Activated naive CD8-positive, alpha-beta T cell treated with anti-CD3 and anti-CD28 coated beads for 36 hours (primary cell): ENCODE measurements at regions not wholly inside any gene's neighbourhood (a gene's known extent, or its start where the extent isn't known, plus 50 kb on each side); places are given as distances from the start of the nearest gene placed in this dataset.
"Not testable (repeated sequence)": the region's sequence is repeated elsewhere in the genome, so short reads cannot be mapped to it uniquely, and the experiment has no call there.

Experiments used
- DNase-seq: peaks from one replicate; pipeline ENCODE4 v3.0.0; 2021
- H3K27ac Mint-ChIP-seq: one replicate; pipeline ENCODE4 v1.8.0; 2022; ENCODE audit warnings: mild to moderate bottlenecking, moderate library complexity, mixed read lengths
- H3K27me3 Mint-ChIP-seq: one replicate; pipeline ENCODE4 v1.8.0; 2022; ENCODE audit warnings: mild to moderate bottlenecking, mixed read lengths
- H3K36me3 Mint-ChIP-seq: one replicate; pipeline ENCODE4 v1.8.0; 2021; ENCODE audit warnings: mild to moderate bottlenecking, mixed read lengths
- H3K4me1 Mint-ChIP-seq: one replicate; pipeline ENCODE4 v1.8.0; 2021; ENCODE audit warnings: mixed read lengths
- H3K4me3 Mint-ChIP-seq: one replicate; pipeline ENCODE4 v1.8.0; 2022; ENCODE audit warnings: mild to moderate bottlenecking, moderate library complexity, mixed read lengths
- H3K9me3 Mint-ChIP-seq: one replicate; pipeline ENCODE4 v1.8.0; 2022; ENCODE audit warnings: mixed read lengths

DNA sequence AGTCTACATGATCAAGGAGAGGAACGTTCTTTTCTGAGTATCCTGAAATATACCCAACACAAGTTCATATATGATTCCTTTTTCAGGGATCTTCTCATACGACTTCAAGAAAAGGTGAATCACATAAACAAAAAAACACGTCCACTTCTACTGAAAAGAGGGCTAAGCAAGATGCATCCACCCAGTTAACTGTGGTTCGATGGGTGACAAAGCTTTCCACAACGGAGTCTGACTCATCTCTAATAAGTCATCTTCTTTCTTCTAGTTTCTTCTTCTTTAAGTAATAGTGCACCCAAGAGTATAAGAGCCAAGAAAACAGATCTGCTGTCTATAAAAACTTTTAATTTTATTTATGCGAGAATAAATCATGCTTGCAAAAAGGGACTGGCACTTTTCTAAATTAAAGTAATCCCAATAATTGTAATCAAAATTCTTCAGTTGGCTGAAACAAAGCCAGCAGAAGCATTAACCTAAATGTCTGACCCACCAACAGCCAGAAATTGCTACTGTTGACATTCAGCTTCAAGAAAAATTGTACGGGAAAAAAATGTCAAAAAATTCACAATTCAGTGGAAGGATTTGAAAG, 146.9 kb upstream of the ANK3 start:
- DNase-seq: no peak
- peaks cover 2% of the 10 kb centered on the region for H3K9me3 Mint-ChIP-seq
- H3K36me3 Mint-ChIP-seq: no peaks in the 10 kb centered on the region
- no peak overlapping the region for H3K27ac Mint-ChIP-seq
- H3K27me3 Mint-ChIP-seq: peaks cover 3% of the 10 kb centered on the region
- peaks cover 11% of the 10 kb centered on the region for H3K4me1 Mint-ChIP-seq
- no peak overlapping the region for H3K4me3 Mint-ChIP-seq

DNA sequence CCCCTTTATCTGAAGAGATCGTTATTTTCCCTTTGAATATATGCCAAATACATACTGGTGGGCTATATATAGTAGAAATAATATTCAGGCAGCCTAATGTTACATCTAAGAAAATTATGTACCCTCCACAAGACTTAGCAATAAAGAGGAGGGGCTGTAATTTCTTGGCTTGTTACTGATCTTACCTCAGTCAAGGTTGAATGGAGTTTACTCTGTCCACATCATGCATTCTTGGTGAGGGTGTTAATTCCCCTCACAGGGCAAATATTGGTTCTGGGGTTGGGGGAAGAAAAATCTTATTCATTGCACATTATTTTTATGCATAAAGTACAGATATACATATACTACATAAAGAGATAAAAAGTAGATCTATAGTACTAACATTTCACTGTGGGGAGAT, 145.8 kb upstream of the ANK3 start:
- Mint-ChIP-seq H3K27ac (no peak overlapping the region), H3K9me3 (peaks cover 2% of the 10 kb centered on the region), H3K36me3 (no peaks in the 10 kb centered on the region), H3K4me1 (peaks cover 11% of the 10 kb centered on the region), H3K4me3 (no peak overlapping the region), H3K27me3 (no peaks in the 10 kb centered on the region)
- DNase-seq: no peak

DNA sequence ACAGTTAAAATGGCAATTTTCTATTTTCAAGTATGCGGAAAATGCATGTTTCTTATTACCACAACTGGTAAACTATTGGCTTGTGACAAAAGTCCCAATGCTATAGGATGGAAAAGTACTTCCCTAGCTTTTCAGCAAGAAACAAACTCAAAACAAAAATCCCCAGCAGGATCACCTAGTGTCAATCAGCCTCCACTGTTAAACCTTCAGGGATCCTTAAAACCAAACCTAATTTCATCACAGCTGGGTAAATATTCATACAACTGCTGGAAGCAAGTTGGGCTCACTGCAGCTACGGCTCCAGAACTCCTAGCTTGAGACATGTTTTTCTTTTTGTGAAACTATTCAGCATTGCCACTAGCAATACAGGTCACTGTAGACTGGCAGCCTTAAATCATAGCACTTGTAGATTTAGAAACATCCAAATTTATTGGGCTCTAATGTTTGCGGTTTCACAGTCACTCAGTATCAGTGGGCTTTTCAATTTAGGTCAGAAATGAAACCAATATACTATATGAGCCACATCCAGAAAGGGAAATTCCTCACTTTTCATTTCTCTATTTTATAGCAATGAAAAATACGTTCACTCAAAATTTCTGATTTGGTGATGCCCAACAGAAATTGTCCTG, 145.2 kb upstream of the ANK3 start:
- DNase-seq: no peak
- Mint-ChIP-seq H3K4me1 (peaks cover 11% of the 10 kb centered on the region), H3K4me3 (no peak overlapping the region), H3K27me3 (no peaks in the 10 kb centered on the region), H3K27ac (no peak overlapping the region), H3K36me3 (no peaks in the 10 kb centered on the region), H3K9me3 (peaks cover 2% of the 10 kb centered on the region)

DNA sequence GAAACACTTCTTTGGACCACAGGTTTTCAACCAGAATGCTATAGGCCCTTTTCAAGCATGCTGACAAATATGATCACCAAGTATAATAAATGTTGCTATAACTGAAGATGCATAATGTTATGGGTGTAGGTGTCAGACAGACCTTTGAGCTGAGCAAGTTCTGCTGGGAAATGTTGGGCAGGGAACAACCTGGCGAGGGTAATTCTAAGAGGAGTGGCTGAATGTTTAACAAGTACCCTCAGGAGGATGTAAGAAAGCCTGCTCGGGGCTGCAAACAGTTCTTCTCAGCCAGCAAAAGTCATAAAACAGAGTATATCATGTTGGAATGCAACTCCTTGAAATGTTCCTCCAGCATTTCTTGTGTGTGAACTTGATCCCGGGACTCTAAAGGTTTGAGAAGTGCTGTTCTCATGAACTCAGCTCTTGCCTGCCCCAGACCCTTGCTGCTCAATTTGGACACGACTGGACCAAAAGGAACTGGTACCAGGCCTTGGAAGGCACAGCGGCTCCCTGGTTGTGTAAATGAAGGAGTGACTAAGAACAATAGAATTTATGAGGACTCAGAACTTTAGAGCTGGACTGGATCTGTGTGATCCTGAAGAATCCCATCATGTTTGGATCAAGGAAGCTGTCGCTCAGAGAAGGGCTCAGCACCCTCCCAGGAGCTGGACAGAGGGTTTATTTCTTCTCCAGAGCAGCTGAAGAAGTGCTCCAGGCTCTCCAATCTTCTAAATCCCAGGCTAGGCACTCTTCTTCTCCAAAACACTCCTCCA, 143.2 kb upstream of the ANK3 start:
- no peak overlapping the region for H3K4me3 Mint-ChIP-seq
- no peak overlapping the region for H3K27ac Mint-ChIP-seq
- H3K36me3 Mint-ChIP-seq: no peaks in the 10 kb centered on the region
- peaks cover 2% of the 10 kb centered on the region for H3K9me3 Mint-ChIP-seq
- H3K4me1 Mint-ChIP-seq: peaks cover 4% of the 10 kb centered on the region
- DNase-seq: no peak
- no peaks in the 10 kb centered on the region for H3K27me3 Mint-ChIP-seq

DNA sequence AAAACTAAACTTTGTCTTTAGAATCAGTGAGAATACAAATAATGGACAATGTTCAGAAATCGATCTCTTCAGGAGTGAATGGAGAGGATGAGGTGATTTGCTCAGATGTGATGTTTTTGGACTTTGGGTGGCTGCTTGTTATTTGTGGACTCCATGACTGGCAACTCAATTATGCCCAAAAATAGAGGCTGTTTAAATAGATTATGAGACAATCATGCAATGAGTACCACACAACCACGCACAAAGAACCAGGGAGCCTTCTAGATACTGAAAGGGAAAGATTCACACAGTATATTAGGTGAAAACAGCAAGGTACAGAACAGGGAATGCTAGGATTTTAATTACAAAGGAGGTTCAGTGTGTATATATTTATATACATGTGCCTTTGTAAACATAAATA, 141.3 kb upstream of the ANK3 start:
- Mint-ChIP-seq H3K4me1 (no peaks in the 10 kb centered on the region), H3K9me3 (no peaks in the 10 kb centered on the region), H3K27me3 (no peaks in the 10 kb centered on the region), H3K36me3 (no peaks in the 10 kb centered on the region), H3K27ac (no peak overlapping the region), H3K4me3 (no peak overlapping the region)
- no peak for DNase-seq

DNA sequence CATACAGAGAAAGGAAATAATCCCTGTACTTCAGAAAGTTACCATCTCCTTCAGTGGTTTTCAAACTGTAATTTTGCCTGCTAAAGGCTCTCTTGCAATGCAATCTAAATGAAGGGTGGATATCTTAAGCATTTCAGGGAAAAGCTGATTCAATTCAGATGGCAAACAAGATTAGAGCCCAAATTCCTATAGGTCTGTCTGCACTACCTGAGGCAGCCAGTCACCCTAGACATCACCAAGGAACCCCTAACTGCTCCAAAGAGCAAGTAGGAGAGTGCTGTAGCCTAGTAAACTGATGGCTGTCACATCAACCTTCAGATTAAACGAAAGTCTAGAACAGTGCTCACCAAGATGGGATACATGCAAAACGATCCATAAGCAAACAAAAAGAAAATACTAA, 138.0 kb upstream of the ANK3 start:
- H3K9me3 Mint-ChIP-seq: no peaks in the 10 kb centered on the region
- no peak for DNase-seq
- H3K27ac Mint-ChIP-seq: no peak overlapping the region
- no peaks in the 10 kb centered on the region for H3K27me3 Mint-ChIP-seq
- no peaks in the 10 kb centered on the region for H3K4me1 Mint-ChIP-seq
- no peaks in the 10 kb centered on the region for H3K36me3 Mint-ChIP-seq
- no peak overlapping the region for H3K4me3 Mint-ChIP-seq

DNA sequence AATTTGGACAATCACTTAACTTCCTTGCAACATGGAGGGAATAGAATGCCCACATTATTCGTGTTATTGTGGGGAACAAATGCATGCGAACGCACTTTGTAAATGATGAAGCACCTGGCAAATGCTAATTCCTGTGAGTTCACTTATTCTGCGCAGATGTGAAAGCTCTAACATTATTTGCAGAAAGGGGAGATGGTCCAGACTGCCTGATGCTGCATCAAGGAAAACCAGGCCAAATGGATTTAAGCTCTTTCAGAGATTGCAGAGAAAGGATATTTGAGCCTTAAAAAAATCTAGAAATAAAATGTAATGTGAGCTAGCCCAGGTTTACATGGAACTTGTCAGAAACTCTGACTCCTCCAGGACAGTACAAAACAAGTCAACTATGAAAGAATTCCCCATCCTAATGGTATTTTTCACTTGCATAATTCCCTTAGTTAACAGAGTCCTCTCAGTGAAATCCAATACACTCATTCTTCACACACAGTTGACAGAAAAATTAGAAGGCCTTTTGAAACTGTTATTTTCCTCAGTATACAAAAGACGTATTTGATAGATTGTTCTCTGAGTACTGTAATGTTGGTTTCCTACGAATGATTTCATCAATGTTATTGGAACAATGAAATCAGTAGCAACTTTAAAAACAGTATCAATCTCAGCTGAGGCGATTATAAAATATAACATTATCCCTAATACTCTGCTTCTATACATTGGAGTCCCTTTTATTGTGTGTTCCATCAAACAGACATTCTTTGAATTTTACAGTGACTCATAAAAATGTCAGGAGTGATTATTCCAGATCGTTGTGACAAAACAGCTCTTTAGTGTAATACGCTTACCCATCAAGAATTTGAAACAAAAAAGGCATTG, 136.3 kb upstream of the ANK3 start:
- no peak overlapping the region for H3K27ac Mint-ChIP-seq
- H3K4me3 Mint-ChIP-seq: no peak overlapping the region
- DNase-seq: no peak
- no peaks in the 10 kb centered on the region for H3K36me3 Mint-ChIP-seq
- no peaks in the 10 kb centered on the region for H3K27me3 Mint-ChIP-seq
- H3K4me1 Mint-ChIP-seq: no peaks in the 10 kb centered on the region
- no peaks in the 10 kb centered on the region for H3K9me3 Mint-ChIP-seq

DNA sequence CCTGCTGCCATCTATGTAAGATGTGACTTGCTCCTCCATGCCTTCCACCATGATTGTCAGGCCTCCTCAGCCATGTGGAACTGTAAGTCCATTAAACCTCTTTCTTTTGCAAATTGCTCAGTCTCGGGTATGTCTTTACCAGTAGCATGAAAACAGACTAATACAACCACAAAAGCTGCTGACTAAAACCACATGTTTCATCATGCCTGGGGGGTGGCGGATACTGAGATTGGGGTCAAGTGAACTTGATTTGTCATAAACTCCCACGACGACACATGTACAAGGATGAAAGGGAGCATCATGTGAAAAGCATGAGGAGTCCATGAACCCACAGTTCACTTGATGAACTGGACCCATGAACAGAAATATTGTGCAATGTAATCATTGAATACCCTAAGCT, 134.9 kb upstream of the ANK3 start:
- Mint-ChIP-seq H3K4me1 (no peaks in the 10 kb centered on the region), H3K27ac (no peak overlapping the region), H3K9me3 (no peaks in the 10 kb centered on the region), H3K4me3 (no peak overlapping the region), H3K36me3 (no peaks in the 10 kb centered on the region), H3K27me3 (no peaks in the 10 kb centered on the region)
- DNase-seq: no peak

DNA sequence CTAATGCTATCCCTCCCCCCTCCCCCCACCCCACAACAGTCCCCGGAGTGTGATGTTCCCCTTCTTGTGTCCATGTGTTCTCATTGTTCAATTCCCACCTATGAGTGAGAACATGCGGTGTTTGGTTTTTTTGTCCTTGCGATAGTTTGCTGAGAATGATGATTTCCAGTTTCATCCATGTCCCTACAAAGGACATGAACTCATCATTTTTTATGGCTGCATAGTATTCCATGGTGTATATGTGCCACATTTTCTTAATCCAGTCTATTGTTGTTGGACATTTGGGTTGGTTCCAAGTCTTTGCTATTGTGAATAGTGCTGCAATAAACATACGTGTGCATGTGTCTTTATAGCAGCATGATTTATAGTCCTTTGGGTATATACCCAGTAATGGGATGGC, 133.7 kb upstream of the ANK3 start:
- H3K4me1 Mint-ChIP-seq, H3K4me3 Mint-ChIP-seq, H3K27ac Mint-ChIP-seq, H3K36me3 Mint-ChIP-seq, H3K27me3 Mint-ChIP-seq, H3K9me3 Mint-ChIP-seq, DNase-seq: not testable (repeated sequence)

DNA sequence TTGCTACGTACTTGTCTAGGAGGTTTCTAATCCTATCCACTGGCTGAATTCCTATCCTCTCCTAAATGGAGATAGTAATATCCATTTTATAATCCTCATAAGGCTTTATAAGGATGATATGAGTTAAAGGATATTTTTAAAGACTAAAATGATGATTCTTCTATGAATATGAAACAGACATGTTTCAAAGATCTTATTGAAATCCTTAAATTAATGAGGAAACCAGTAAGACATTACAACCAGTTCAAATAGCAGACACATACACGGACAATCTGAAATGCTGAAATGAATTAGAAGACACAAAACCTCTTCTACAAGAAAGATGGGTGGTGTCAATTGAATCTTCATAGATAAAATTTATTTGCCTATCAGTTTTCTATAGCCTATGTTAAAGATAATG, 132.9 kb upstream of the ANK3 start:
- Mint-ChIP-seq H3K9me3 (no peaks in the 10 kb centered on the region), H3K4me1 (no peaks in the 10 kb centered on the region), H3K4me3 (no peak overlapping the region), H3K27me3 (no peaks in the 10 kb centered on the region), H3K27ac (no peak overlapping the region), H3K36me3 (no peaks in the 10 kb centered on the region)
- no peak for DNase-seq

DNA sequence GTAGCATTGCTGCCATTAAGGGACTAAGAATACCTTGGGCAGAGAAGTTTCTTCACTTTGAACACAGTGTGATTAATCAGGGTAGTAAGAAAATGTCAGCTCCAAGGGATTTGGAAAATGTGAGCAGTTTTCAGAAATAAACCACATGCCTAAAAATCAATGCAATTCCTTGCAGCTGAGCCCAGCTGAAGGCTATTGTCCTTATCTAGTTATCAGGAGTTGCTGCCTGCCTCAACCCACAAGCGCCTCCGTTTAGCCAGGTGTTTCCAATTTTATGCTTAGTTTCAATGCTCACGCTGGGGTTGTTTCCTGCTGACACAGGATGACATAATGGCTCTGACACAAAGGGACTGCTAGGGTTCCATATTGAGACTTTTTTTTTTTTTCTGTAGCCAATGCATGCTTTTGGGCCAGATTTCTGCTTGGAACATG, 132.3 kb upstream of the ANK3 start:
- no peaks in the 10 kb centered on the region for H3K27me3 Mint-ChIP-seq
- no peaks in the 10 kb centered on the region for H3K4me1 Mint-ChIP-seq
- no peak overlapping the region for H3K27ac Mint-ChIP-seq
- H3K9me3 Mint-ChIP-seq: no peaks in the 10 kb centered on the region
- no peak overlapping the region for H3K4me3 Mint-ChIP-seq
- no peak for DNase-seq
- H3K36me3 Mint-ChIP-seq: no peaks in the 10 kb centered on the region

DNA sequence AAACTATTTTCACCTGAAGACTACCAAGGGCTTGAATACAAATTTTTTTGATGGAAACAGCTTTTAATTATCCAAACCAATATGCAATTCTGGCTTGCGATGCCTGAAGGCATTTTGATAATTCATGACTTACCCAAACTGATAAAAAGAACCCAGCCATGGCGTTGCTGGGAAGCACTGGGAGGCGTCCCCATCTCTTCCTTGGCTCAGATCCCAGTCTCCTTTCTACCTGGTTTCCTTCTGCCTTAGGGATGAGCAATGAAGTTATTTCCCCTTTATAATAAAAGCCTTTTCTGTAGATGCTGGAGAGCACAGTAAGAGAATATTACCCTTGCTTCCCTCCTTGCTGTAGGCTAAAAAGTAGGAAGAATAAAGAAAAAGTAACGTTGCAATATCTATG, 129.1 kb upstream of the ANK3 start:
- Mint-ChIP-seq H3K4me1 (no peaks in the 10 kb centered on the region), H3K27me3 (no peaks in the 10 kb centered on the region), H3K27ac (no peak overlapping the region), H3K9me3 (no peaks in the 10 kb centered on the region), H3K4me3 (no peak overlapping the region), H3K36me3 (no peaks in the 10 kb centered on the region)
- DNase-seq: no peak

DNA sequence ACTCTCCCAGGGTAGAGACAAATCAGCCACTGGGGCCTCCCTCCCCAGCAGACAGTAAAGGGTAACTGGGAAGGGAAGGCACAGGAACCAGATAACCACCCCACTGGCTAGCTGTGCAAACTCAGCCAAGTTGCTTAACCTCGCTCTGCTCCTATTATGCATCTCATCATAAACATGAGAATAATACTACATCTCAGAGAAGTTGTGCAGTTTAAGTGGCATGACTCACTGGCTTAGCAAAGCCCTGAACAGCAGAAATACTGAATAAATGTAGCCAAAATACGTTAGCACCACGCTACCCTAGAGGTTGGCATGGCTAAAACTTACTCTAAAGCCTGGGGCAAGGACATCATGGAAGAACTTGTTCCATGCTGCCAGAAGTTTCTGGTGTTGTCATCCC, 128.1 kb upstream of the ANK3 start:
- no peaks in the 10 kb centered on the region for H3K9me3 Mint-ChIP-seq
- no peaks in the 10 kb centered on the region for H3K27me3 Mint-ChIP-seq
- no peak overlapping the region for H3K4me3 Mint-ChIP-seq
- no peak overlapping the region for H3K27ac Mint-ChIP-seq
- H3K36me3 Mint-ChIP-seq: no peaks in the 10 kb centered on the region
- no peak for DNase-seq
- no peaks in the 10 kb centered on the region for H3K4me1 Mint-ChIP-seq

DNA sequence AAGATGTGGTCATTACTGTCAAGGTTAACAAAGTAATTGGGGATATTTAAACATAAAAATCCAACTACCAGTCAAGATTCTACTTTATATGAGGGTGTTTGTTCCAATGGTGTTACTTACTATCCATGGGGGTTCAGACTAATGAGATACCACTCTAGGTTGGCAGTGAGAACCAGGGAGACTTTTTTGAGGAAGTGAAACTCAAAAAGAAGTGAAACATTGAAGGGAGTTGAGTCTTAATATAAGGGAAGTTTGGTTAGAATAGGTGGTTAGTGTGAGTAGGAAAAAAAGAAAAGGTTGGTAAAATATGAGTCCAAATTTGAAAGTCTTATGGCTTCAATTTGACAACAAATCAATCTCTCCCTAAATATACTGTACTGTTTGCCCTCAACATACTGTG, 123.6 kb upstream of the ANK3 start:
- no peak overlapping the region for H3K27ac Mint-ChIP-seq
- no peak for DNase-seq
- no peaks in the 10 kb centered on the region for H3K27me3 Mint-ChIP-seq
- no peaks in the 10 kb centered on the region for H3K4me1 Mint-ChIP-seq
- H3K4me3 Mint-ChIP-seq: no peak overlapping the region
- no peaks in the 10 kb centered on the region for H3K36me3 Mint-ChIP-seq
- H3K9me3 Mint-ChIP-seq: no peaks in the 10 kb centered on the region

DNA sequence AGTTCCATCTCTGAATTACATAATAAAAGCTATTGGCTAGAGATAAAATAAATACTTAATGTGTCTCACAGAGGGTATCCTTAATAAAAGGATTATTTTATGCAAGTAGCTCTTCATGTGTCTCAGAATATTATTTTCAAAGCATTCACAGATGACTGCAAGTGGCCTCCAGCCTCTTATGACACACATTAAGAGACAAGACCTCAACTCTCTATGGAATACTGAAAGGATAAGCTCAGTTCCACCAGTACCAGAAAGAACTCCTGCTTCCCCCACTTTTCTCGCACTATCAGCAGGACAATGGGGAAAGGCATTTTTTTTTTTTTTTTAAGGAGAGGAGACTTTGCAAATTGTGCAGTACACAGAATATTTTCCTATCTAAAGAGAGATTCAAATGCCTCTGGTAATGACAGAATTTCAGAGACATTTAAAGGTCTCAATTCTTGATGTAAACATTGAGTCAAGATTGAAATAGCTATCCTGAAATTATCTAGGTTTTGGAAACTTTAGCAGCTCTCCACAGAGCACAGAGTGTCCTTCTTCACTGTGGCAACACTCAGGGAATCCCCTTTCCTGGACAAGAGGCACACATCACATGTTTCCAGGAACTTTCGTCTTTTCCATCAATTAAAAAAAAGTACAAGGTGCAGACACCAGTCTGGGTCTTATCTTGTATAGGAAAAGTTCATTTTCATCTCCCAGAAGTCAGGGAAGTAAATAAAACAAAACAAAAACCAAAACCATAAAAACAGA, 122.0 kb upstream of the ANK3 start:
- Mint-ChIP-seq H3K4me1 (no peaks in the 10 kb centered on the region), H3K9me3 (no peaks in the 10 kb centered on the region), H3K27ac (no peak overlapping the region), H3K4me3 (no peak overlapping the region), H3K27me3 (no peaks in the 10 kb centered on the region), H3K36me3 (no peaks in the 10 kb centered on the region)
- DNase-seq: no peak
